OCI-LY7 (cell line): ENCODE measurements at regions not wholly inside any gene's neighbourhood (a gene's known extent, or its start where the extent isn't known, plus 50 kb on each side); places are given as distances from the start of the nearest gene placed in this dataset.

ENCODE experiments used
- BruUV-seq: library from RNA; stranded (reverse); fragments of 400-500 nt; replicated peaks from 2 replicates; lab custom pipeline; 2021; lab: Mats Ljungman, UMichigan
- CTCF ChIA-PET: fragments of 300-600 bp; sonication (Branson Sonifier 250); formaldehyde crosslinking; loops from one replicate; lab custom pipeline; 2022; ENCODE audit warnings: antibody characterized with exemption; ENCODE audit not compliant: unreplicated experiment; lab: Charles Lee
- POLR2A ChIA-PET: fragments of 300-600 bp; sonication (Branson Sonifier 250); formaldehyde crosslinking; loops from one replicate; lab custom pipeline; 2022; ENCODE audit warnings: antibody characterized with exemption; lab: Charles Lee
- DNase-seq: peaks from one replicate; pipeline ENCODE4 v3.0.0-alpha.2; 2015; ENCODE audit warnings: low spot score
- H2AFZ ChIP-seq: fragments of 200-600 bp; sonication (generic), shearing (Covaris generic); 2 replicates; pipeline ENCODE4 v1.6.1; 2014; ENCODE audit warnings: mild to moderate bottlenecking, antibody characterized with exemption, low read length, moderate library complexity
- H3K27ac ChIP-seq: fragments of 200-600 bp; sonication (generic); 2 replicates; pipeline ENCODE4 v1.5.1; 2014; ENCODE audit warnings: mixed run types, low read depth, mild to moderate bottlenecking, moderate library complexity, low read length, inconsistent platforms; ENCODE audit not compliant: poor library complexity, severe bottlenecking
- H3K36me3 ChIP-seq: fragments of 200-600 bp; sonication (generic); 2 replicates; pipeline ENCODE4 v1.6.1; 2014; ENCODE audit warnings: mild to moderate bottlenecking, antibody characterized with exemption, low read length, moderate library complexity, mixed read lengths; ENCODE audit not compliant: insufficient read depth
- H3K4me1 ChIP-seq: fragments of 200-600 bp; sonication (generic); 2 replicates; pipeline ENCODE4 v1.5.1; 2014; ENCODE audit warnings: mild to moderate bottlenecking, low read length; ENCODE audit not compliant: insufficient read depth, poor library complexity, severe bottlenecking
- H3K4me2 ChIP-seq: fragments of 200-600 bp; sonication (generic); 2 replicates; pipeline ENCODE4 v1.6.1; 2014; ENCODE audit warnings: mild to moderate bottlenecking, low read length
- H3K4me3 ChIP-seq: fragments of 200-600 bp; sonication (generic); 2 replicates; pipeline ENCODE4 v1.5.1; 2014; ENCODE audit warnings: mild to moderate bottlenecking, low read depth, low read length; ENCODE audit not compliant: poor library complexity, severe bottlenecking
- H3K79me2 ChIP-seq: fragments of 200-600 bp; sonication (generic); 2 replicates; pipeline ENCODE4 v1.6.1; 2016; ENCODE audit warnings: low read depth, mild to moderate bottlenecking, low read length, moderate library complexity, mixed read lengths; ENCODE audit not compliant: insufficient read depth
- H3K9me2 ChIP-seq: fragments of 200-600 bp; sonication (generic); 2 replicates; pipeline ENCODE4 v1.6.1; 2016; ENCODE audit warnings: mild to moderate bottlenecking, low read length, mixed read lengths; ENCODE audit not compliant: insufficient read depth
- H3K9me3 ChIP-seq: fragments of 200-600 bp; sonication (generic); 2 replicates; pipeline ENCODE4 v1.6.1; 2014; ENCODE audit warnings: mild to moderate bottlenecking, mixed run types, low read length, mixed read lengths
- H4K20me1 ChIP-seq: fragments of 200-600 bp; sonication (generic); 2 replicates; pipeline ENCODE4 v1.6.1; 2014; ENCODE audit warnings: mild to moderate bottlenecking, antibody characterized with exemption, low read length, moderate library complexity, mixed read lengths; ENCODE audit not compliant: insufficient read depth
- EZH2phosphoT487 ChIP-seq: fragments of 200-600 bp; sonication (generic); IDR thresholded peaks from 2 replicates; pipeline ENCODE4 v1.6.1; 2018; ENCODE audit warnings: low read depth, borderline replicate concordance, mild to moderate bottlenecking, mixed run types, antibody characterized with exemption, low read length, moderate library complexity, mixed read lengths
- intact Hi-C: fragments of 100-400 bp; cut with micrococcal nuclease; formaldehyde crosslinking; loops from one replicate; pipeline ENCODE4 v1.10.0; 2022; ENCODE audit not compliant: unreplicated experiment
- TF ChIP-seq, protein P1 (sequence below): fragments of 200-600 bp; sonication (generic); conservative IDR thresholded peaks from 2 replicates; pipeline ENCODE4 v1.5.1; 2014; ENCODE audit warnings: mild to moderate bottlenecking, antibody characterized with exemption, low read length, moderate library complexity, mixed read lengths

DNA sequence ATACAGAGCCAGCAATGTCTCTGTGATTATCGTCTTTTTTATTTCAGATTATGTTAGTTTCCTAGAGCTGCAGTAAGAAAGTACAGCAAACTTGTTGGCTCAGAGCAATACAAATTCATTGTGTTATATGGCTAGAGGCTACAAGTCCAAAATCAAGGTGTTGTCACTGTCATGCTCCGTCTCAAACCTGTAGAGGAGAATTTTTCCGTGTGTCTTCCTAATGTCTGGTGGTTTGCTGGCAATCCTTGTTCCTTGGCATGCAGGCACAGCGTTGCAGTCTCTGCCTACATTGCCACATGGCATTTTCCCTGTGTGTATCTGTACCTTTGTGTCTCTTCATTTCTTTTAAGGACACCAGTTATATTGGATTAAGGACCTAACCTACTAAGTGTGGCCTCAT lies 244.4 kb downstream of the LRRIQ3 start:
- ChIA-PET POLR2A (interaction anchor here (0.7 kb wide), 1 partner anchor 38 kb away, joined by 5 read pairs; no protein-coding TSS in a partner anchor), CTCF (no interaction called here)
- H4K20me1 ChIP-seq, result no peaks in the 10 kb centered on the region
- no peak overlapping the region for H3K4me2 ChIP-seq
- H2AFZ ChIP-seq, result no peak overlapping the region
- no peaks in the 10 kb centered on the region for H3K4me1 ChIP-seq
- TF ChIP-seq, protein P1, sequence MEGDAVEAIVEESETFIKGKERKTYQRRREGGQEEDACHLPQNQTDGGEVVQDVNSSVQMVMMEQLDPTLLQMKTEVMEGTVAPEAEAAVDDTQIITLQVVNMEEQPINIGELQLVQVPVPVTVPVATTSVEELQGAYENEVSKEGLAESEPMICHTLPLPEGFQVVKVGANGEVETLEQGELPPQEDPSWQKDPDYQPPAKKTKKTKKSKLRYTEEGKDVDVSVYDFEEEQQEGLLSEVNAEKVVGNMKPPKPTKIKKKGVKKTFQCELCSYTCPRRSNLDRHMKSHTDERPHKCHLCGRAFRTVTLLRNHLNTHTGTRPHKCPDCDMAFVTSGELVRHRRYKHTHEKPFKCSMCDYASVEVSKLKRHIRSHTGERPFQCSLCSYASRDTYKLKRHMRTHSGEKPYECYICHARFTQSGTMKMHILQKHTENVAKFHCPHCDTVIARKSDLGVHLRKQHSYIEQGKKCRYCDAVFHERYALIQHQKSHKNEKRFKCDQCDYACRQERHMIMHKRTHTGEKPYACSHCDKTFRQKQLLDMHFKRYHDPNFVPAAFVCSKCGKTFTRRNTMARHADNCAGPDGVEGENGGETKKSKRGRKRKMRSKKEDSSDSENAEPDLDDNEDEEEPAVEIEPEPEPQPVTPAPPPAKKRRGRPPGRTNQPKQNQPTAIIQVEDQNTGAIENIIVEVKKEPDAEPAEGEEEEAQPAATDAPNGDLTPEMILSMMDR, result no peak
- no peak for TF ChIP-seq EZH2phosphoT487
- H3K36me3 ChIP-seq, result no peaks in the 10 kb centered on the region
- no peaks in the 10 kb centered on the region for H3K9me3 ChIP-seq
- intact Hi-C loops, result no loop called here
- H3K9me2 ChIP-seq, result no peaks in the 10 kb centered on the region
- H3K4me3 ChIP-seq, result no peak overlapping the region
- no TSS peak for BruUV-seq
- no peaks in the 10 kb centered on the region for H3K79me2 ChIP-seq
- H3K27ac ChIP-seq, result no peak overlapping the region
- DNase-seq, result no peak

DNA sequence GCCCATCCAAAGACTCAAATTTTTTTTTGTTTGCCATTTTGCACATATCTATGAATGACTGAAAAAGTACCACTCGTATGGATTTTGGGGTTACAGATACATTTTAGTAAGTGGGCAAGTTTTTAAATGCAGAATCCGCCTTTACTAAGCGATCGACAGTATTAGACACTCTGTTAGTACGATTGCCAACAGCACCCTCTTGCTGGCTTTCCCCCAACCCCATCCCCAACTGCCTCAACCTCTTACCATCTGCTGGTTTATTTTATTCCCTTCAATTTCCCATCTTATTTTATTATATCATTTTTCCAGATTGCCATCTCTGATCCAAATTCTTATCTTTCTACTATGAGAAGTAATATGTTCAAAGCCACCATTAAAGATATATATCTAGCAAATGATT lies 244.8 kb downstream of the LRRIQ3 start:
- Histone ChIP-seq H3K4me3 (no peak overlapping the region), H3K9me2 (no peaks in the 10 kb centered on the region), H3K27ac (no peak overlapping the region), H3K79me2 (no peaks in the 10 kb centered on the region), H3K36me3 (no peaks in the 10 kb centered on the region), H2AFZ (no peak overlapping the region), H3K4me2 (no peak overlapping the region), H4K20me1 (no peaks in the 10 kb centered on the region), H3K4me1 (no peaks in the 10 kb centered on the region), H3K9me3 (no peaks in the 10 kb centered on the region)
- ChIA-PET POLR2A (no interaction called here), CTCF (no interaction called here)
- intact Hi-C loops, result no loop called here
- no TSS peak for BruUV-seq
- DNase-seq, result no peak
- no peak for TF ChIP-seq EZH2phosphoT487
- TF ChIP-seq, protein P1, result no peak

DNA sequence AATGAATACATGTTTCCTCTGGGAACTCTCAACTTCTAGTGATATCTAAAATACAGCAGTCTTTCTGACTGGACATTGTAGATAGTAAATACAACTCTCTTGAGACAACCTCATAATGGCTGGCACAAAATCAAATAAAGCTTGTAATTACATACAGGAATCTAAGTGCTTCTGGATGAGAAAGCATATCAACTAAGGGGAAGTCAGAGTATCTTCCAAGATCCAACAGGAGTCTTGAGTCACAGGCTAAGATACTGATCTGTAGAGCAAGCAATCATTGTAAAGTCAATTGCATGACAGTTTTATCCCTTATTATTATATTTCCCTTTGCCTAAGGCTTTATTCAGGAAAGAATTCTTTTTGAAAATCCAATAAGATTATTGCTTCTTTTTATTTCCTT lies 249.9 kb downstream of the LRRIQ3 start:
- Histone ChIP-seq H3K36me3 (no peaks in the 10 kb centered on the region), H3K27ac (no peak overlapping the region), H3K79me2 (no peaks in the 10 kb centered on the region), H4K20me1 (no peaks in the 10 kb centered on the region), H3K9me2 (no peaks in the 10 kb centered on the region), H3K4me1 (no peaks in the 10 kb centered on the region), H3K4me3 (no peak overlapping the region), H3K4me2 (no peak overlapping the region), H3K9me3 (no peaks in the 10 kb centered on the region), H2AFZ (no peak overlapping the region)
- no peak for DNase-seq
- POLR2A ChIA-PET, result no interaction called here
- CTCF ChIA-PET, result no interaction called here
- intact Hi-C loops, result no loop called here
- TF ChIP-seq EZH2phosphoT487, result no peak
- TF ChIP-seq, protein P1, result no peak
- no TSS peak for BruUV-seq
